Sciatic nerve (tissue), 2 donors: ENCODE measurements at regions not wholly inside any gene's neighbourhood (a gene's known extent, or its start where the extent isn't known, plus 50 kb on each side); places are given as distances from the start of the nearest gene placed in this dataset.

ENCODE experiments used
- ATAC-seq: fragments of 200-7000 bp; cut with Tn5 transposase; one replicate; pipeline ENCODE4 v1.9.1; 2020; ENCODE audit warnings: mild to moderate bottlenecking, moderate library complexity
- DNase-seq: peaks from one replicate; pipeline ENCODE4 v3.0.0-alpha.2; 2020; ENCODE audit warnings: low spot score
- intact Hi-C: fragments of 100-400 bp; cut with DNase I; formaldehyde crosslinking; loops from one replicate; pipeline ENCODE4 v1.14.2; 2022
- donor health status: DM: no; HTN: no; CAD: no.
- donor health status: DM: no; HTN: no; CAD: no.

DNA sequence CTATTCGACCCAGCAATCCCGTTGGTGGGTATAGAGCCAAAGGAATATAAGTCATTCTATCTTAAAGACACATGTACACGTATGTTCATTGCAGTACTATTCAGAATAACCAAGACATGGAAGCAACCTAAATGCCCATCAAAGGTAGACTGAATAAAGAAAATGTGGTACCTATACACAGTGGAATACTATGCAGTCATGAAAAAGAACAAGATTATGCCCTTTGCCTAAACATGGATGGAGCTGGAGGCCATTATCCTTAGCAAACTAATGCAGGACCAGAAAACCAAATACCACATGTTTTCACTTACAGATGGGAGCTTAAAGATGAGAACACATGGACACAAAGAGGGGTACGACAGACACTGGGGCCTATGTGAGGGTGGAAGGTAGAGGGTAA lies 845.3 kb downstream of the TYW1 start:
- DNase-seq = no peak
- ATAC-seq = no peak
- intact Hi-C loops = no loop called here

DNA sequence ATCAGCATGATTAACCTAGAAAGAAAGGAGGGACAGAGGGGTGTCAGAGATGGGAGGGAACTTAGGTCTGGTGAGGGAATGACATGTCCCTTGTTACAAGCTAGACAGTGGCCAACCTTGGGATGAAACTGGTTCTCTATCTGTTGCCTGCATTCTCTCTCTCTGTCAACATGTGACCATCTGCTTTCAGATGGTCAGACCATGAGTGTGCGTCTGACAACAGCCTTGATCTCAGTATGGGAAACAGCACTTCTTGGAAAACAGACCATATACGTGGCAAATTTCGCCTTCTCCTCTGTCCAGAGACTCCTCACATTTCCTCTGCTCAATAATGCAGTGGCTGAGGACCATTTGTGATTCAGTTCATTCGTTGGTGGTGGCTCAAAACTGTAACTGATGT lies 845.9 kb downstream of the TYW1 start:
- DNase-seq = no peak
- ATAC-seq = no peak
- intact Hi-C loops = no loop called here

DNA sequence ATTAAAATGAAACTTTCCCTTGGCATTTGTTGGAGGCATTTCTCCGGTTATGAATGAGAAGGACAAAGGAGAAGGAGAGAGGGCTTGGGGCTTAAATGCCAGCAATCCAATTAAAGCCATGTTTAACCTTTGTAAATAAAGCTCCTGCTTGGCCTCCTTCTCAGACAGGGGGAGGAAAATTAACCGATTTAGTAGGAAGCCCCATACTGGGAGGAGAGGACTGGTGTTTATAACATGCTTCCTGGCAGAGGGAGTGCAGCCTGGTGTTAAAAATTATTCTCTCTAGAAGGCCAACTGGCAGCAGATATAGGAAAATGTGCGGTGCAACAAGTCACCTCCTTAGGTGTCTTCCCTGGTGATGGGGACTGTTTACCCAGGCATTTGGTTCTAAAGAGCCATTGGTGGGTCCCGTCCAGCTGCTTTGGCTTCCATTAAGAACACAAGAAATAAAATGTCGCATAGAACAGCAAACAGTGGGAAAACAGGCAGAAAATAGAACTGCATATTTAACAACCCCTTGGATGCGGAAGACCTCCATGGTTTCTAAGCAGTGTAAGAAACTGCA lies 846.5 kb downstream of the TYW1 start:
- no peak for DNase-seq
- intact Hi-C loops = no loop called here
- ATAC-seq = no peak

DNA sequence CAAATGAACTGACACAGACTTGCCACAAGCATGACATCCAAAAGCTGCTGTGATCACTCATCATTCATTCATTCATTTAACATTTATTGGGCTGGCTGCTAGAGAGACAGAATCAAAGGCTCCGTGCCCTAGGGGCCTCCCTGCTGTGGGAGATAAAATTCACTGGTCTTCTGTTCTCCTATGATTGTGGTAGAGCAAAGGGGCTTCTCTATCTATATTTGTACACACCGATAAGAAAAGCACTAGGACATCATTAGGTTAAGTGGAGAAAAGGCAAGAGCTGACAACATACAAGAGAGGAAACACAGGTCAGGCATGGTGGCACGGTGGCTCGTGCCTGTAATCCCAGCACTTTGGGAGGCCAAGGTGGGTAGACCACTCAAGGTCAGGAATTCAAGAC lies 847.0 kb downstream of the TYW1 start:
- ATAC-seq (no peak), DNase-seq (no peak)
- intact Hi-C loops = no loop called here

DNA sequence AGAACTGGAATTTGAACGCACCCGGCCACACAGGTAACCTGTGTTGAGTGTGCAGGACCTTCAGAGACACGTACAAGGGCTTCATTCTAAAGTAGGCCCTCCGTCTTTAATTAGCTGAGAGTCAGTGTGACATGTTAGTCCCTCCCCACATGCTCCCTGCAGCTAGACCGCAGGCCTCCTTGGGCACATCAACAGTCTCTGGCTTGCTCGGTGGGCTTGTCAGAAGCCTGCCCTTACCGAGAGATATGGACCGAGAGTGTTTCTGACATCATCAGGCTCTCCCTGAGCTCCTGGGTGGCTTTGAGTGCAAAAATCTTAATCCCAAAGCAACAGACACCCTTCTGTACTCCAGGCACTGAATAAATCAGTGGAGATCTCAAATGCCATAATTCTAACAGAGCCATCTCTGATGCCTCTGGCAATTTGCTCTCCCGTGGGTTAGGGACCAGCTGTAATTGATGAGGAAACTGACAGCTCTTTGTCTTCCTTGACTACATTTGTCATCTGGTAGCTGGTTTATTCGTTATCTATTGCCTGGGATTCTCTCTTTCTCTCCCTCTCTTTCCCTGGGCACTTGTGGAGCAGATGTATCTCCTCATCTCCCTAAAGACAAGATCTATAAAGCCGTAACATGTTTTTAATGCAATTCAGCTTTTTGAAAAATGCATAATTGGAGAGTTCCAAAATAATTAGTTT lies 850.6 kb downstream of the TYW1 start:
- intact Hi-C loops = no loop called here
- no peak for ATAC-seq
- DNase-seq = no peak

DNA sequence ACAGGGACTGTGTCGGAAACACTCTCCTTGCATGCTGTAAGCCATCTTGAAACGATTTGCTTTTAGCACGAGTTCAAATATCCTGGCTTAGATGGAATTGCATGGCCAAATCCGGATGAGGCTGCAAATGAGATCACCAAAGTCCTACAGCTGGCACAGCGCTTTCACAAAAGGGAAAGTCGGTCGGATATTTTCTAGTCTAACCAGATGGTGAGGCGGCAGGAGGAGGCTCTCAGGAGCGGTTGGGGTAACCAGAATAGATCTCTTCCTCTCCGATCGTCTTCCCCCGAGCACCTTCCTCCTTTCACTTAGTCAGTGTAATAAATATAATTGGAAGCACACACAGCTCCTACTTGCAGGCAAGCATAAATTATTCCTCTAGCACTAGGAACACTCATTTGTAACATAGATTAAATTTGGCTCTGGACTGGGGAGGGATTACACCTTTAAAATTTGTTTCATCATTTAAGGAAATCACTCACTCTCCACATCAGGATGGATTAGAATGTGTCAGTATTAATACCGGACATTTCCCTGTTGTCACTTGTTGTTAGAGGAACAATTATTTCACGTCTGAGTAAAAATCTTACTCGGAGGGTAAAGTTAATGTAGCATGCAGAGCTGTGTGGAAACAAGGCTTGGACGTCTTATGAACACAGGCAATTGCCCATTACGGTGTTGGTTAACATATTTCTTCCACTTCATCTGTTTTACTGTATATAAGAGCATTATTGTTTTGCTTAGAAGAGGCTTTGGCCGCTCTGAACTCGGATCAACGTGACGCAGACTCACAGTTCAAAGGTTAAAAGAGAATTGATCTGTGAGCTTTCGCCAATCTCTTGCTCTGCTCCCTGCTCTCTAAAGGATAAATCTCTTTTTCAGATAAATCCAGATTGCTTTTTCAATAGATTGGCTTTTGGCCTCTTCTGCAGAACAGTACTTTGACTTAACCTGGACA lies 857.9 kb downstream of the TYW1 start:
- intact Hi-C loops = no loop called here
- DNase-seq (no peak), ATAC-seq (peak; percentile 66)

DNA sequence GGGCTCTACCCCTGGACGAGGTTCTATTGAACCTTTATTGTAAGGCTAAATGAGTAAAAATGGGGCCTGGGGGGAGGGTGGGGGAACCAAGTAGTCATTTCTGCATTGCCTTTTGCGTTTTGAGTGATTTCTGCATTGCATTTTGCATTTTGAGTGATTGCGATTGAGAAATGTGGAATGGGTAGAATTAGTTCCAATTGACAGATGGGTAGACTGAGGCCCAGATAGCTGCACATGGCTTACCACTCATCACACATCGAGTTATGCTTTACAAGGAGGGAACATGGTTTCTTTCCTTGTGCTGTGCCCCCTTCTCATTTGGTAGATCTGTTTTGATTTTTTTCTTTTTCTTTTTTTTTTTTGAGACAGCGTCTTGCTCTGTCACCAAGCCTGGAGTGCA lies 858.7 kb downstream of the TYW1 start:
- no peak for ATAC-seq

DNA sequence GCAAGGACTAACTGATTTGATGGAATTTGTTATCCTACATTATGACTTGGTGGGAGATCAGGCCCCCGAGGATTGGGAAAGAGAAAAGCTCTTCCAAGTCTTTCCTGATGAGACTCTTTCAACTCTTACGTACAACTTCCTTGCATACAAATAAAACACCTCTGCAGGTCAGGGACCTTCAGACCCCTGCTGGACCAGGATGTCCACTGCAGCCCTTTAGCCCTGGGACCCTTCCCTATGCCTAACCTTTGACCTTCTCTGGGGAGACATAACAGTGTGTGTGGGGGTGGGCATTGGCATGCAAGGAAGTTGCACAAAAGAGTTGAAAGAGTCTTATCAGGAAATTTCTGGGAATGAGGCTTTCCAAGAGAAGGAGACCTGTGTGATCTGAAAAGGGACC lies 859.4 kb downstream of the TYW1 start:
- no peak for DNase-seq
- ATAC-seq = no peak
- intact Hi-C loops = no loop called here

More for the DNA sequence above, 858.7 kb downstream of the TYW1 start:
- DNase-seq = no peak
- intact Hi-C loops = no loop called here

DNA sequence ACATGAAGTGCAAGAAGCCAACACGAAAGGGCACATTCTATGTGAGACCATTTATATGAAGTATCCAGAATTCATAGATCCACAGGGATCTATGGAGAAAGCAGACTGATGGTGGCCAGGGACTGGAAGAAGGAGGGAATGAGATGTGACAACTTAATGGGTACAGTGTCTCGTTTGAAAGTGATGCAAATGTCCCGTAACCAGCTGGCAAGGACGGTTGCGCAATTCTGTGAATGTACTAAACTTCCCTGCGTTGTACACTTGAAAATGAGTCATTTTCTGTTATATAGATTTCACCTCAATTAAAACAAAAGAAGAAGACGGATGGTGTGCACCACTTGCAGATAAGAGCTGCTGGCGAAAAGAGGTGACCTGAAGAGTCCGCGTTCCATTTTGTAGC lies 861.1 kb downstream of the TYW1 start:
- intact Hi-C loops = no loop called here
- ATAC-seq (no peak), DNase-seq (no peak)

DNA sequence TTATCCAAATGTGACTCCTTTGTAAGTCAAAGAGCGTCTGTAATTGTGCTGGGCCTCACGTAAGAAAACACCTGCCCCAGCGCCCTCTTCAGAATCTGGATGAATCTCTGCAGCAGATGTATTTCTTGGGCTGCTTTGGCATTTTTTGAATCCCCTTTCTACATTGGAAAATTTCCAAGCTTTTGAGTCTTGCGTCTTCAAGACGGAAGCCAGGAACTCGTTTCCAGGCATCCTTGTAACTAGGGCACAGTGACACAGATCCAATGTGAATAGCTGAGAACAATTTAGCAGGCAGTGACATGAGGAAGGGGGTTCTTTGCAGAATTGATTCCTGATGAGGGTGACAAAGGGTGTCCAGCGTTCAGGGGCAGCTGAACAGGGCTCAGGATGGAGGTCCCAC lies 862.3 kb downstream of the TYW1 start:
- ATAC-seq (no peak), DNase-seq (no peak)
- intact Hi-C loops = no loop called here

DNA sequence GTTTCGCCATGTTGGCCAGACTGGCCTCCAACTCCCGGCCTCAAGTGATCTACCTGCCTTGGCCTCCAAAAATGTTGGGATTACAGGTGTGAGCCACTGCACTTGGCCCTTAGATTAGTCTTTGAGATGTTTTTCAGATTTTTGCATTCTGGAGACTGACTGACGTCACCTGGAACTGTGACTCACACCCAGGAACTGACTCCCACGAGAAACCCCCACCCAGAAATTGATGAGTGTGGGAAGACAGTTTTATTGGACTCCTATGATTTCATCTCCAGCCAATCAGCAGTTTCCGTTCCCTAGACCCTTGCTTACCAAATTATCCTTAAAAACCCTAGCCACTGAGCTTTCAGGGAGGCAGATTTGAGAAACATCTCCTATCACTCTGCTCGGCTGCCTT lies 867.3 kb downstream of the TYW1 start:
- DNase-seq (no peak), ATAC-seq (no peak)

DNA sequence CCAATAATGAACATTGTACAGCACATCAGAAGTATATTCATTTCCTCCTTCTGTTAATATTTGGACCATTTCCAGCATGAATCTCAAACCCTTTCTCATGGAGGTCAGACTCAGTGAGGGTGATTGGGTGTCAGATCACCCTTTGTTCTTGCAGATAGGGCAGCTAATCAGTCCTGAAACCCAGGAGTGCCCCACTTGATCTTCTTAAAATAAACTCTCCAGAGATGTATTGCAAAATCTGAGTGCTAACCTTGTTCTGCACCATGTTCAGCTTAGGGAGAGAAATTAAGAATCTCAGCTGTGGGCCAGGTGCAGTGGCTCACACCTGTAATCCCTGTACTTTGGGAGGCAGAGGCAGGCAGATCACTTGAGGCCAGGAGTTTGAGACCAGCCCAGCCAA lies 869.4 kb downstream of the TYW1 start:
- no peak for DNase-seq
- intact Hi-C loops = no loop called here
- ATAC-seq = no peak

More for the DNA sequence above, 867.3 kb downstream of the TYW1 start:
- intact Hi-C loops = no loop called here

DNA sequence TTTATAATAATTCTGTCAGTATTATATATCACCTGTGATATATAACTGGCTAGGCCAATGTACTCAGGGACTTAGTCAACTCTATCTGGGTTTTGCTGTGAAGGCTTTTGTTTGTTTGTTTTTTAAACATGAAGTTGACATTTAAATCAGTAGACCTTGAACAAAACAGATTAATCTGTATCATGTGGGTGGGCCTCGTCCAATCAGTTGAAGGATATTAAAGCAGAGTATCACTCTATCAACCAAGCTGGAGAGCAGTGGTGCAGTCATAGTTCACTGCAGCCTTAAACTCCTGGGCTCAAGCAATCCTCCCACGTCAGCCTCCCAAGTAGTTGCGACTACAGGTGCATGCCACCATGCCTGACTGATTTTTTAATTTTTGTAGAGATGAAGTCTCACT lies 870.2 kb downstream of the TYW1 start:
- DNase-seq = no peak
- no peak for ATAC-seq
- intact Hi-C loops = no loop called here

DNA sequence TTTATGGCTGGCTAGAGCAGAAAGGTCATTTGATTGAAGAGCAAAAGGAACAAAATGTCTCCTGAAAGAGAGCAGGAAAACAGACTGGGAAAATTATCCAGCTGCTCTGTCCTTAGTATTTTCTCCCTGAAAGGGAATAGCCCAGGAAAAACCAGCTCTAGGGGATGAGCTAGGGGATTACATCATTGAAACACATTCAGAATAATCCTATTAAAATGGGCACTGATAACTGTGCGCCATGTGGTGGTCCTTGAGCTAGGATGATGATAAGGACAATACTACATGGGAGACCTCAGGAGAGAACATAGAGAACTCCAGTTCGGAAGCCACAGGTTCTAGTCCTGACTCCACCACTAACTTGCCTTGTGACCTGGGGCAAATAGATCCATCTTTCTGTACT lies 873.8 kb downstream of the TYW1 start:
- ATAC-seq = no peak

DNA sequence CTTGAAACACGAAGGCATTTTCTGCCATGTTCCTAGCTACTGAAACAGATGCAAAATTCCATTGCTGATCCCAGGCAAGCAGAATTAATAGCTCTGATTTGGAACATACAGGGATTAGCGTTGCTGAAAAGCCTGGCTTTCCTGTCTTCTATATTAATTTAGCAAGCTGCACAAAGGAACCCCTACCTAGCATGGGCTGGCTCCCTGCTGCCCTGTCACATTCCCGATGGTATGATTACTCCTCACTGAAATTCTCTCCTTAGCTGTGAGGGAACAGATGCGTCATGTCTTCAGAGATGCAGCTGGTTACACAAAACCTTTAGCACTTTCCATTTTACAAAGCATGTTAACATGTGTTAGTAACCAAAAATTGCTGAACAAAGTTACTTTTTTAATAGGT lies 878.9 kb downstream of the TYW1 start:
- DNase-seq (no peak), ATAC-seq (no peak)
- intact Hi-C loops = no loop called here

More for the DNA sequence above, 873.8 kb downstream of the TYW1 start:
- no peak for DNase-seq
- intact Hi-C loops = no loop called here

DNA sequence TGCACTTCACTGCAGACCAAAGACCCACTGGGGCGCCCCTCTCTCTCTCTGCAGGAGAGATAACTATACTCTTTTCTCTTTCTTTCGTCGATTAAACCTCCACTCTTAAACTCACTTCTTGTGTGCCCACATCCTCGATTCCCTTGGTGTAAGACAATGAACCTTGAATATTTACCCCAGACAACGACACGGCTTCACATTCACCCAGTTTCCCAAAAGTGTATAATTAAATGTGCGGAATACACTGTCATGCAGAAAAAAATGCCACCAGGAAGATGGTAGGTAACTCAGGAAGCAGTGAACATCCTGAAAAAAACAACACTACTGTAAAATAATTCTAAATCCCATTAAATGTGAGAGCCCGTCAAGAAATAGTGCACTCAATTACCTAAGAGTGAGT lies 882.2 kb downstream of the TYW1 start:
- DNase-seq (no peak), ATAC-seq (no peak)
- intact Hi-C loops = no loop called here

DNA sequence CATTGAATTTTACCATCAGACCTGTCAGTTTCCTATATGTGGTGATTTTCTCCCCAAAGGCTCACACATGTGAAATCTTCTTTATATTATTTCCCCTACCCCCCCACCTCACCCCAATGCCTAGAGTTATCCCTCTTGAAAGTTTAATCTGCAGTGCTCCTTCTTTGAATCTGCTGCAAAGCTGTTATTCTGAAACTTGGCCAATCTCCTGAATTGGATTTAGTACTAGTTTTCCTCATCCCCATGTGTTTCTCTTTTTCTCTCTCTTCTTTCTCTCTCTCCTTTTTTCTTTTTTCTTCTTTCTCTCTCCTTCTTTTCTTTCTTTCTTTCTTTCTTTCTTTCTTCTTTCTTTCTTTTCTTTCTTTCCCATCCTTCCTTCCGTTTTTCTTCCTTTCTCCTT lies 886.2 kb downstream of the TYW1 start:
- DNase-seq (no peak), ATAC-seq (no peak)
- intact Hi-C loops = no loop called here

DNA sequence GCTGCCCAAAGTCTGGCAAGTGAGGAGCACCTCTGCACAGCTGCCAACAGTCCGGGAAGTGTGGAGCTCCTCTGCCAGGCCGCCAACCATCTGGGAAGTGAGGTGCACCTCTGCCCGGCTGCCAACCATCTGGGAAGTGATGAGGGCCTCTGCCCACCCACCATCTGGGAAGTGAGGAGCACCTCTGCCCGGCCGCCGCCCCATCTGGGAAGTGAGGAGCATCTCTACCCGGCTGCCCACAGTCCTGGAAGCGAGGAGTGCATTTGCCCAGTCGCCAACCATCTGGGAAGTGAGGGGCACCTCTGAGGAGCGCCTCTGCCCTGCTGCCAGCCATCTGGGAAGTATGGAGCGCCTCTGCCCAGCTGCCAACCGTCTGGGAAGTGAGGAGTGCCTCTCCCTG lies 893.7 kb downstream of the TYW1 start:
- ATAC-seq = no peak
- intact Hi-C loops = no loop called here

DNA sequence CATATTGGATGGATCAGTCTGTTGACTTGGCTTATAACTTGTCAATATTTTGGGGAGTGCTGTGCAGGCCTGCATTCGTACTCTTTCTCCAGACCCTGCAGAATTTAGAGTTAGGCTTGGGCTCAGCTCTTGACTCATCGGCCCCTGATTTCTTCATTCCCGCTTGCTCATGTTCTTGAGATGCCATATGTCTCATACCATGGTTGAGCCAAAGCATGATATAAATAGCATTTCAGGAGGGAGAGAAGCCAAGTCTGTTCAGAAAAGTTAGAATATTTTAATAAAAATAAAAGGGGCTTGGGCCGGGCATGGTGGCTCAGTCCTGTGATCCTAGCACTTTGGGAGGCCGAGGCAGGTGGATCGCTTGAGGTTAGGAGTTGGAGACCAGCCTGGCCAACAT lies 898.1 kb downstream of the TYW1 start:
- ATAC-seq (no peak), DNase-seq (no peak)
- intact Hi-C loops = no loop called here

More for the DNA sequence above, 893.7 kb downstream of the TYW1 start:
- no peak for DNase-seq

DNA sequence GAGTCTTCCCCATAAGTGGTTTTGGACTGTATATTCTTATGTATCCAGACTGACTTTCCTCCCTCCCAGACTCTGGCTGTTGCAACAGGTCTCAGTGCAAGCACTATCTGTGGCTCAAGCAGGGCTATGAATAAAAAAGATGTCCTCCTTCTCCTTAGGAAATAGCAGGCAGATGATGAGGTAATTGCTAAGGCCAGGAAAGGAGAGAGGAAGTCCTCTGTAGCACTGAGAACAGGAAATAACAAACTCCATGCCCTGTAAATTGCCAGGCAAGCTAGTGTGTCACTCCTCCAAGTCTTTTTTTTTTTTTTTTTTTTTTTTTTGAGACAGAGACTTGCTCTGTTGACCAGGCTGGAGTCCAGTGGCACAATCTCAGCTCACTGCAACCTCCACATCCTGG lies 900.1 kb downstream of the TYW1 start:
- intact Hi-C loops = no loop called here
- ATAC-seq (no peak), DNase-seq (no peak)
